Stimulated activated naive CD8-positive, alpha-beta T cell treated with anti-CD3 and anti-CD28 coated beads, Interleukin-15, amount 100 ng/mL, for 72 hours (primary cell): ENCODE measurements at regions not wholly inside any gene's neighbourhood (a gene's known extent, or its start where the extent isn't known, plus 50 kb on each side); places are given as distances from the start of the nearest gene placed in this dataset.
"Not testable (repeated sequence)": the region's sequence is repeated elsewhere in the genome, so short reads cannot be mapped to it uniquely, and the experiment has no call there.

Experiments used
- ATAC-seq: fragments of 150-1000 bp; cut with Tn5 transposase; 2 replicates; pipeline ENCODE4 v1.10.0; 2021; ENCODE audit warnings: mild to moderate bottlenecking, moderate library complexity
- DNase-seq, 2 donors: peaks; one replicate each; pipeline ENCODE4 v3.0.0; 2021 to 2022
- H3K27ac Mint-ChIP-seq, 2 donors: one replicate each; pipeline ENCODE4 v1.8.0; 2022; ENCODE audit warnings: mild to moderate bottlenecking in 2 of 2, mixed read lengths in 2 of 2, moderate library complexity in 2 of 2
- H3K27me3 Mint-ChIP-seq: one replicate; pipeline ENCODE4 v1.8.0; 2022; ENCODE audit warnings: mixed read lengths
- H3K4me1 Mint-ChIP-seq: one replicate; pipeline ENCODE4 v1.8.0; 2022; ENCODE audit warnings: mild to moderate bottlenecking, mixed read lengths
- H3K4me3 Mint-ChIP-seq, 2 donors: one replicate each; pipeline ENCODE4 v1.8.0; 2022; ENCODE audit warnings: mild to moderate bottlenecking in 2 of 2, mixed read lengths in 2 of 2, moderate library complexity in 1 of 2
- H3K9me3 Mint-ChIP-seq, 2 donors: one replicate each; pipeline ENCODE4 v1.8.0; 2022; ENCODE audit warnings: mixed read lengths in 2 of 2

- Mint-ChIP-seq H3K27ac (no peak overlapping the region), H3K9me3 (peaks cover 0 to 13% of the 10 kb centered on the region in 2 donors), H3K4me3 (no peak overlapping the region), H3K27me3 (no peaks in the 10 kb centered on the region), H3K4me1 (no peaks in the 10 kb centered on the region)
- DNase-seq (no peak), ATAC-seq (no peak)
These were observed 1330.8 kb upstream of the MIR17HG start for GRCh38 chr13:90016688-90017087.

GRCh38 chr13:90020536-90021070 lies 1326.9 kb upstream of the MIR17HG start:
- DNase-seq (no peak), ATAC-seq (no peak)
- Mint-ChIP-seq H3K4me1 (no peaks in the 10 kb centered on the region), H3K4me3 (no peak overlapping the region), H3K27ac (no peak overlapping the region), H3K27me3 (no peaks in the 10 kb centered on the region), H3K9me3 (peaks cover 0 to 4% of the 10 kb centered on the region in 2 donors)

- no peak for ATAC-seq
- no peak overlapping the region for H3K27ac Mint-ChIP-seq
- no peaks in the 10 kb centered on the region for H3K4me1 Mint-ChIP-seq
- H3K27me3 Mint-ChIP-seq = no peaks in the 10 kb centered on the region
- H3K4me3 Mint-ChIP-seq = no peak overlapping the region
- no peak for DNase-seq
- peaks cover 14 to 21% of the 10 kb centered on the region in 2 donors for H3K9me3 Mint-ChIP-seq
These were observed 1320.1 kb upstream of the MIR17HG start for GRCh38 chr13:90027409-90027808.

GRCh38 chr13:90032313-90032712 lies 1315.2 kb upstream of the MIR17HG start:
- Mint-ChIP-seq H3K9me3 (peaks cover 9% of the 10 kb centered on the region in 2 donors), H3K27ac (no peak overlapping the region), H3K27me3 (no peaks in the 10 kb centered on the region), H3K4me1 (no peaks in the 10 kb centered on the region), H3K4me3 (no peak overlapping the region)
- DNase-seq (no peak), ATAC-seq (no peak)

- ATAC-seq (no peak), DNase-seq (no peak)
- H3K27me3 Mint-ChIP-seq = no peaks in the 10 kb centered on the region
- H3K4me3 Mint-ChIP-seq = no peak overlapping the region
- peaks cover 9% of the 10 kb centered on the region in 2 donors for H3K9me3 Mint-ChIP-seq
- no peak overlapping the region for H3K27ac Mint-ChIP-seq
- H3K4me1 Mint-ChIP-seq = no peaks in the 10 kb centered on the region
These were observed 1314.5 kb upstream of the MIR17HG start for GRCh38 chr13:90032841-90033493.

- H3K9me3 Mint-ChIP-seq = peaks cover 0 to 17% of the 10 kb centered on the region in 2 donors
- ATAC-seq = no peak
- DNase-seq = no peak
- no peaks in the 10 kb centered on the region for H3K4me1 Mint-ChIP-seq
- H3K4me3 Mint-ChIP-seq = no peak overlapping the region
- H3K27ac Mint-ChIP-seq = peak overlapping the region in 1 of 2 donors; percentile 54
- H3K27me3 Mint-ChIP-seq = no peaks in the 10 kb centered on the region
These were observed 1308.0 kb upstream of the MIR17HG start for GRCh38 chr13:90039516-90039915.

- Mint-ChIP-seq H3K4me1 (no peaks in the 10 kb centered on the region), H3K27ac (no peak overlapping the region), H3K4me3 (no peak overlapping the region), H3K27me3 (no peaks in the 10 kb centered on the region), H3K9me3 (peaks cover 6 to 26% of the 10 kb centered on the region in 2 donors)
- DNase-seq (no peak), ATAC-seq (no peak)
These were observed 1299.9 kb upstream of the MIR17HG start for GRCh38 chr13:90047600-90047999.

GRCh38 chr13:90049989-90050671 lies 1297.4 kb upstream of the MIR17HG start:
- H3K27ac Mint-ChIP-seq = no peak overlapping the region
- H3K27me3 Mint-ChIP-seq = no peaks in the 10 kb centered on the region
- H3K9me3 Mint-ChIP-seq = peaks cover 6 to 10% of the 10 kb centered on the region in 2 donors
- no peak overlapping the region for H3K4me3 Mint-ChIP-seq
- H3K4me1 Mint-ChIP-seq = no peaks in the 10 kb centered on the region
- ATAC-seq = no peak
- DNase-seq = no peak

GRCh38 chr13:90055121-90055520 lies 1292.4 kb upstream of the MIR17HG start:
- Mint-ChIP-seq H3K27me3 (no peaks in the 10 kb centered on the region), H3K9me3 (no peaks in the 10 kb centered on the region), H3K4me1 (no peaks in the 10 kb centered on the region), H3K4me3 (no peak overlapping the region), H3K27ac (no peak overlapping the region)
- ATAC-seq (no peak), DNase-seq (no peak)

- H3K4me3 Mint-ChIP-seq = no peak overlapping the region
- H3K27ac Mint-ChIP-seq = no peak overlapping the region
- ATAC-seq (no peak), DNase-seq (no peak)
- no peaks in the 10 kb centered on the region for H3K4me1 Mint-ChIP-seq
- H3K9me3 Mint-ChIP-seq = no peaks in the 10 kb centered on the region
- H3K27me3 Mint-ChIP-seq = no peaks in the 10 kb centered on the region
These were observed 1291.7 kb upstream of the MIR17HG start for GRCh38 chr13:90055760-90056159.

- H3K9me3 Mint-ChIP-seq, H3K4me3 Mint-ChIP-seq, ATAC-seq, H3K27me3 Mint-ChIP-seq, H3K4me1 Mint-ChIP-seq, DNase-seq, H3K27ac Mint-ChIP-seq: not testable (repeated sequence)
These were observed 1283.3 kb upstream of the MIR17HG start for GRCh38 chr13:90064226-90064625.

GRCh38 chr13:90068658-90069057 lies 1278.8 kb upstream of the MIR17HG start:
- Mint-ChIP-seq H3K4me3 (no peak overlapping the region), H3K27ac (no peak overlapping the region), H3K9me3 (peaks cover 6 to 7% of the 10 kb centered on the region in 2 donors), H3K27me3 (no peaks in the 10 kb centered on the region), H3K4me1 (no peaks in the 10 kb centered on the region)
- DNase-seq (no peak), ATAC-seq (no peak)

- H3K27ac Mint-ChIP-seq = no peak overlapping the region
- H3K9me3 Mint-ChIP-seq = peaks cover 6 to 7% of the 10 kb centered on the region in 2 donors
- no peak overlapping the region for H3K4me3 Mint-ChIP-seq
These were observed 1277.1 kb upstream of the MIR17HG start for GRCh38 chr13:90070362-90070761.

GRCh38 chr13:90070837-90071525 lies 1276.5 kb upstream of the MIR17HG start:
- H3K4me3 Mint-ChIP-seq = no peak overlapping the region

More at GRCh38 chr13:90070362-90070761, 1277.1 kb upstream of the MIR17HG start:
- no peaks in the 10 kb centered on the region for H3K27me3 Mint-ChIP-seq
- no peak for ATAC-seq
- no peak for DNase-seq
- no peaks in the 10 kb centered on the region for H3K4me1 Mint-ChIP-seq

GRCh38 chr13:90084684-90085290 lies 1262.7 kb upstream of the MIR17HG start:
- peaks cover 7 to 14% of the 10 kb centered on the region in 2 donors for H3K9me3 Mint-ChIP-seq
- no peaks in the 10 kb centered on the region for H3K27me3 Mint-ChIP-seq
- no peak overlapping the region for H3K4me3 Mint-ChIP-seq
- H3K4me1 Mint-ChIP-seq = no peaks in the 10 kb centered on the region
- no peak overlapping the region for H3K27ac Mint-ChIP-seq
- no peak for ATAC-seq
- DNase-seq = no peak

More at GRCh38 chr13:90070837-90071525, 1276.5 kb upstream of the MIR17HG start:
- H3K4me1 Mint-ChIP-seq = no peaks in the 10 kb centered on the region
- no peaks in the 10 kb centered on the region for H3K27me3 Mint-ChIP-seq
- ATAC-seq = no peak
- peaks cover 3 to 7% of the 10 kb centered on the region in 2 donors for H3K9me3 Mint-ChIP-seq
- DNase-seq = no peak
- no peak overlapping the region for H3K27ac Mint-ChIP-seq
